WTC11 (cell line): ENCODE measurements at regions not wholly inside any gene's neighbourhood (a gene's known extent, or its start where the extent isn't known, plus 50 kb on each side); places are given as distances from the start of the nearest gene placed in this dataset.
A peak's percentile ranks its signal among the peaks of the same experiment; 100 is the strongest.

ENCODE experiments used
- ATAC-seq: fragments of 200-7000 bp; cut with Tn5 transposase; 2 replicates; pipeline ENCODE4 v1.10.0; 2021; ENCODE audit warnings: mild to moderate bottlenecking, moderate library complexity
- CTCF ChIA-PET: fragments of 300-600 bp; sonication (Branson Sonifier 250); formaldehyde crosslinking; loops from one replicate; lab custom pipeline; 2021; ENCODE audit warnings: antibody characterized with exemption; lab: Charles Lee
- POLR2A ChIA-PET: fragments of 350-600 bp; sonication (Branson Sonifier 250); formaldehyde crosslinking; loops from one replicate; lab custom pipeline; 2021; ENCODE audit warnings: antibody characterized with exemption; lab: Charles Lee
- DNase-seq: peaks from one replicate; pipeline ENCODE4 v3.0.0; 2021; ENCODE audit warnings: low spot score
- H3K27ac Mint-ChIP-seq: 2 replicates; pipeline ENCODE4 v1.8.0; 2021; ENCODE audit warnings: mixed read lengths
- H3K27me3 Mint-ChIP-seq: 2 replicates; pipeline ENCODE4 v1.8.0; 2021; ENCODE audit warnings: low read depth, mild to moderate bottlenecking, moderate library complexity, mixed read lengths
- H3K36me3 Mint-ChIP-seq: 2 replicates; pipeline ENCODE4 v1.8.0; 2021; ENCODE audit warnings: mixed read lengths
- H3K4me1 Mint-ChIP-seq: 2 replicates; pipeline ENCODE4 v1.8.0; 2022; ENCODE audit warnings: mixed read lengths
- H3K4me3 Mint-ChIP-seq: 2 replicates; pipeline ENCODE4 v1.8.0; 2021; ENCODE audit warnings: mild to moderate bottlenecking, moderate library complexity, mixed read lengths
- H3K9me3 Mint-ChIP-seq: 2 replicates; pipeline ENCODE4 v1.8.0; 2021; ENCODE audit warnings: mixed read lengths
- ETV6 ChIP-seq: sonication (generic); formaldehyde crosslinking; IDR thresholded peaks from 2 replicates; pipeline ENCODE4 v1.8.1; 2022; ENCODE audit warnings: mild to moderate bottlenecking, missing genetic modification reagents
- NR1H2 ChIP-seq: sonication (generic); formaldehyde crosslinking; IDR thresholded peaks from 2 replicates; pipeline ENCODE4 v1.9.0; 2021; ENCODE audit warnings: mild to moderate bottlenecking, moderate library complexity, missing genetic modification reagents
- RELA ChIP-seq: sonication (generic); formaldehyde crosslinking; IDR thresholded peaks from 2 replicates; pipeline ENCODE4 v1.8.1; 2022; ENCODE audit warnings: missing genetic modification reagents, mild to moderate bottlenecking, borderline replicate concordance
- ZBTB21 ChIP-seq: sonication (generic); formaldehyde crosslinking; IDR thresholded peaks from 2 replicates; pipeline ENCODE4 v1.8.1; 2023; ENCODE audit warnings: mild to moderate bottlenecking, missing genetic modification reagents, borderline replicate concordance
- TF ChIP-seq, protein P1 (sequence below): sonication (generic); formaldehyde crosslinking; IDR thresholded peaks from 2 replicates; pipeline ENCODE4 v1.8.1; 2023; ENCODE audit warnings: mild to moderate bottlenecking, missing genetic modification reagents, moderate library complexity
- TF ChIP-seq, protein P2 (sequence below): sonication (generic); formaldehyde crosslinking; IDR thresholded peaks from 2 replicates; pipeline ENCODE4 v1.8.1; 2022; ENCODE audit warnings: mild to moderate bottlenecking, missing genetic modification reagents, moderate library complexity, borderline replicate concordance
- TF ChIP-seq, protein P3 (sequence below): sonication (generic); formaldehyde crosslinking; IDR thresholded peaks from 2 replicates; pipeline ENCODE4 v1.8.1; 2023; ENCODE audit warnings: mild to moderate bottlenecking, moderate library complexity, missing genetic modification reagents
- TF ChIP-seq, protein P4 (sequence below): sonication (generic); formaldehyde crosslinking; IDR thresholded peaks from 2 replicates; pipeline ENCODE4 v1.8.0; 2022; ENCODE audit warnings: mild to moderate bottlenecking, missing genetic modification reagents
- TF ChIP-seq, protein P5 (sequence below): sonication (generic); formaldehyde crosslinking; IDR thresholded peaks from 2 replicates; pipeline ENCODE4 v1.8.0; 2022; ENCODE audit warnings: mild to moderate bottlenecking, missing genetic modification reagents
- TF ChIP-seq, protein P6 (sequence below): sonication (generic); formaldehyde crosslinking; IDR thresholded peaks from 2 replicates; pipeline ENCODE4 v1.8.1; 2022; ENCODE audit warnings: low read depth, missing genetic modification reagents, borderline replicate concordance
- TF ChIP-seq, protein P7 (sequence below): sonication (generic); formaldehyde crosslinking; conservative IDR thresholded peaks from 2 replicates; pipeline ENCODE4 v1.8.1; 2022; ENCODE audit warnings: mild to moderate bottlenecking, missing genetic modification reagents

DNA sequence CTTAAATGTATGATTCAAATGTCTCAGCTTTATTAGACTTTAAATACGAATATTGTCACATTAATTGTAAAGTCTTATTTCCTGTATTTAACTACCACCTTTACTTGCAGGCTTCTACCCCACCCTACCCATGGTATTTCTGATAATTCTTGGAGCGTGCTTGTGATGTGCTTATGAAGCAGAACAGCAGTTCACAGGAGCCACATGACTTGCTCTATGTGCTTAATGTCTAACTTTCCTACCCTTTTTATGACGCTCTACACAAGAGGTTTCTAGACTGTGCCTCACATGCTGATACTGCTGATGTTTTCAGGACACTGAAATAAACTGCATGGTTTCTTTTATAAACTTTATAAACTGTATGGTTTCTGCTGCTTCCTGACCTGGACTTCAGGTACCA is 553.5 kb upstream of the CCDC54 start:
- TF ChIP-seq, protein P1, sequence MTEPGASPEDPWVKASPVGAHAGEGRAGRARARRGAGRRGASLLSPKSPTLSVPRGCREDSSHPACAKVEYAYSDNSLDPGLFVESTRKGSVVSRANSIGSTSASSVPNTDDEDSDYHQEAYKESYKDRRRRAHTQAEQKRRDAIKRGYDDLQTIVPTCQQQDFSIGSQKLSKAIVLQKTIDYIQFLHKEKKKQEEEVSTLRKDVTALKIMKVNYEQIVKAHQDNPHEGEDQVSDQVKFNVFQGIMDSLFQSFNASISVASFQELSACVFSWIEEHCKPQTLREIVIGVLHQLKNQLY (CRISPR knock-in tag), result no peak
- TF ChIP-seq, protein P2, sequence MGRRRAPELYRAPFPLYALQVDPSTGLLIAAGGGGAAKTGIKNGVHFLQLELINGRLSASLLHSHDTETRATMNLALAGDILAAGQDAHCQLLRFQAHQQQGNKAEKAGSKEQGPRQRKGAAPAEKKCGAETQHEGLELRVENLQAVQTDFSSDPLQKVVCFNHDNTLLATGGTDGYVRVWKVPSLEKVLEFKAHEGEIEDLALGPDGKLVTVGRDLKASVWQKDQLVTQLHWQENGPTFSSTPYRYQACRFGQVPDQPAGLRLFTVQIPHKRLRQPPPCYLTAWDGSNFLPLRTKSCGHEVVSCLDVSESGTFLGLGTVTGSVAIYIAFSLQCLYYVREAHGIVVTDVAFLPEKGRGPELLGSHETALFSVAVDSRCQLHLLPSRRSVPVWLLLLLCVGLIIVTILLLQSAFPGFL (CRISPR knock-in tag), result no peak
- TF ChIP-seq, protein P3, sequence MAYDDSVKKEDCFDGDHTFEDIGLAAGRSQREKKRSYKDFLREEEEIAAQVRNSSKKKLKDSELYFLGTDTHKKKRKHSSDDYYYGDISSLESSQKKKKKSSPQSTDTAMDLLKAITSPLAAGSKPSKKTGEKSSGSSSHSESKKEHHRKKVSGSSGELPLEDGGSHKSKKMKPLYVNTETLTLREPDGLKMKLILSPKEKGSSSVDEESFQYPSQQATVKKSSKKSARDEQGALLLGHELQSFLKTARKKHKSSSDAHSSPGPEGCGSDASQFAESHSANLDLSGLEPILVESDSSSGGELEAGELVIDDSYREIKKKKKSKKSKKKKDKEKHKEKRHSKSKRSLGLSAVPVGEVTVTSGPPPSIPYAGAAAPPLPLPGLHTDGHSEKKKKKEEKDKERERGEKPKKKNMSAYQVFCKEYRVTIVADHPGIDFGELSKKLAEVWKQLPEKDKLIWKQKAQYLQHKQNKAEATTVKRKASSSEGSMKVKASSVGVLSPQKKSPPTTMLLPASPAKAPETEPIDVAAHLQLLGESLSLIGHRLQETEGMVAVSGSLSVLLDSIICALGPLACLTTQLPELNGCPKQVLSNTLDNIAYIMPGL (CRISPR knock-in tag), result no peak
- TF ChIP-seq, protein P4, sequence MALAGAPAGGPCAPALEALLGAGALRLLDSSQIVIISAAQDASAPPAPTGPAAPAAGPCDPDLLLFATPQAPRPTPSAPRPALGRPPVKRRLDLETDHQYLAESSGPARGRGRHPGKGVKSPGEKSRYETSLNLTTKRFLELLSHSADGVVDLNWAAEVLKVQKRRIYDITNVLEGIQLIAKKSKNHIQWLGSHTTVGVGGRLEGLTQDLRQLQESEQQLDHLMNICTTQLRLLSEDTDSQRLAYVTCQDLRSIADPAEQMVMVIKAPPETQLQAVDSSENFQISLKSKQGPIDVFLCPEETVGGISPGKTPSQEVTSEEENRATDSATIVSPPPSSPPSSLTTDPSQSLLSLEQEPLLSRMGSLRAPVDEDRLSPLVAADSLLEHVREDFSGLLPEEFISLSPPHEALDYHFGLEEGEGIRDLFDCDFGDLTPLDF (CRISPR knock-in tag), result no peak
- peaks cover 6% of the 10 kb centered on the region for H3K36me3 Mint-ChIP-seq
- peaks cover 53% of the 10 kb centered on the region for H3K4me1 Mint-ChIP-seq
- ChIA-PET POLR2A (no interaction called here), CTCF (no interaction called here)
- peaks cover 29% of the 10 kb centered on the region for H3K27me3 Mint-ChIP-seq
- peak overlapping the region; percentile 16; the same call in 1 of the 2 replicates for H3K27ac Mint-ChIP-seq
- ATAC-seq (no peak), DNase-seq (no peak)
- H3K4me3 Mint-ChIP-seq, result no peak overlapping the region
- H3K9me3 Mint-ChIP-seq, result peaks cover 3% of the 10 kb centered on the region

DNA sequence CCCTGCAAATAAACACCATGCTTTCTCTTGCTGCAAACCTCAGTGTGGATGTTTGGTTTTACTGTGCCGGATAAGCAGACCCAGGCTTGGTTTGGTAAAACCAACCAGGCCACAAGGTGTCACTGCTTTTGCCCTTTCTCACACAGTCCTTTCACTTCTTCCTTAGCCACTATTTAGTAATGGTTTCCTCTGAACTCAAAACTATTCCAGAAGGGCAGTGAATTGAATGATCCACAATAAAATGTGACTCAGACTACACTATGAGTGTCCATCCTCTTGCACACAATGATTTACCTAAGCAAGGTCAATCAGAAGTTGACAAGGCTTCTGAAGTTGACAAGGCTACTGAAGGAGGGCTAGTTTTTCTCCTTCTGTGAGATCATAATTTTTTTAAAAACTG is 552.4 kb upstream of the CCDC54 start:
- Mint-ChIP-seq H3K9me3 (peaks cover 3% of the 10 kb centered on the region), H3K4me3 (no peak overlapping the region), H3K27me3 (peaks cover 36% of the 10 kb centered on the region), H3K36me3 (peaks cover 6% of the 10 kb centered on the region), H3K27ac (peak overlapping the region; percentile 4), H3K4me1 (peaks cover 59% of the 10 kb centered on the region)
- ATAC-seq (peak; percentile 70), DNase-seq (peak; percentile 30)
- ChIA-PET CTCF (no interaction called here), POLR2A (no interaction called here)
- TF ChIP-seq ETV6 (CRISPR knock-in tag) (0 out of 2 replicates have a peak, but pooled peaks have one; percentile 37), RELA (no peak)
- TF ChIP-seq, protein P5, sequence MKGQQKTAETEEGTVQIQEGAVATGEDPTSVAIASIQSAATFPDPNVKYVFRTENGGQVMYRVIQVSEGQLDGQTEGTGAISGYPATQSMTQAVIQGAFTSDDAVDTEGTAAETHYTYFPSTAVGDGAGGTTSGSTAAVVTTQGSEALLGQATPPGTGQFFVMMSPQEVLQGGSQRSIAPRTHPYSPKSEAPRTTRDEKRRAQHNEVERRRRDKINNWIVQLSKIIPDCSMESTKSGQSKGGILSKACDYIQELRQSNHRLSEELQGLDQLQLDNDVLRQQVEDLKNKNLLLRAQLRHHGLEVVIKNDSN, result no peak

DNA sequence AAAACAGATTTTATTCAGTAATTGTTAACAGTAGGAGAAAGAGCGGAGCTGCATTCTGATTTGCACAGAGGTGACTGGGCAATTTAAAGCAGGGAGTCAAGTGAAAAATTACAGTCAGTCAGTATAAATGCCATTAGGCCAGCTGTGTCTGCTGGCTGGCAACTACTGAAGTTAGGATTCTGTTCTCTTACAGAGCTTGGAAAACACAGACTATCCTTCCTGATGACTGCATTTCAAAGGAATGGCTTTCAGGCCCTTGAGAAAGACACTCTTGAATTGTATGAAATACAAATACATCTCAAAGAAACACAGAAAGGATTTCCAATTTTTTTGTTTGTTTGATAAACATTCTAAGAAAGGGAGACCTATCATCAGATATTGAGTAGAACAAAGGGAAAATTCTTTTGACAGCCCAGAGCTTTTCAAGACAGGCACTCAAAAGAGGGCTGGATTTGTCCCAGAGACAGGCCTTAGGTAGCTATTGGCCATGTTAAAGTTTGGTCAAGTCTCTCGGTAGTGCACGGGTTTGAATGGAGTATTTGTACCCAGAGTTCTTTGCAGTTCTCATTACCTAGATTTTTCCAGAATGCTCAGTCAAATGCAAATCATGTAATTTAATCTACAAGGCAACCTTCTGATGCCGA is 551.2 kb upstream of the CCDC54 start:
- Mint-ChIP-seq H3K4me3 (no peak overlapping the region), H3K27ac (peak overlapping the region; percentile 88), H3K9me3 (peaks cover 6% of the 10 kb centered on the region), H3K4me1 (peaks cover 70% of the 10 kb centered on the region), H3K36me3 (peaks cover 8% of the 10 kb centered on the region), H3K27me3 (peaks cover 40% of the 10 kb centered on the region)
- TF ChIP-seq, protein P6, sequence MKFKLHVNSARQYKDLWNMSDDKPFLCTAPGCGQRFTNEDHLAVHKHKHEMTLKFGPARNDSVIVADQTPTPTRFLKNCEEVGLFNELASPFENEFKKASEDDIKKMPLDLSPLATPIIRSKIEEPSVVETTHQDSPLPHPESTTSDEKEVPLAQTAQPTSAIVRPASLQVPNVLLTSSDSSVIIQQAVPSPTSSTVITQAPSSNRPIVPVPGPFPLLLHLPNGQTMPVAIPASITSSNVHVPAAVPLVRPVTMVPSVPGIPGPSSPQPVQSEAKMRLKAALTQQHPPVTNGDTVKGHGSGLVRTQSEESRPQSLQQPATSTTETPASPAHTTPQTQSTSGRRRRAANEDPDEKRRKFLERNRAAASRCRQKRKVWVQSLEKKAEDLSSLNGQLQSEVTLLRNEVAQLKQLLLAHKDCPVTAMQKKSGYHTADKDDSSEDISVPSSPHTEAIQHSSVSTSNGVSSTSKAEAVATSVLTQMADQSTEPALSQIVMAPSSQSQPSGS (CRISPR knock-in tag), result no peak
- TF ChIP-seq ZBTB21 (no peak), NR1H2 (CRISPR knock-in tag) (no peak)
- TF ChIP-seq, protein P7, sequence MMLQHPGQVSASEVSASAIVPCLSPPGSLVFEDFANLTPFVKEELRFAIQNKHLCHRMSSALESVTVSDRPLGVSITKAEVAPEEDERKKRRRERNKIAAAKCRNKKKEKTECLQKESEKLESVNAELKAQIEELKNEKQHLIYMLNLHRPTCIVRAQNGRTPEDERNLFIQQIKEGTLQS (CRISPR knock-in tag), result no peak
- POLR2A ChIA-PET, result no interaction called here
- CTCF ChIA-PET, result interaction anchor here (0.6 to 2.4 kb wide), 3 partner anchors 36 to 628 kb away, joined by 4 to 20 read pairs (median 5); no protein-coding TSS in a partner anchor
- no peak for DNase-seq
- ATAC-seq, result no peak
